ENCODE measurements at regions not wholly inside any gene's neighbourhood (a gene's known extent, or its start where the extent isn't known, plus 50 kb on each side); places are given as distances from the start of the nearest gene placed in this dataset.

- no peak for TF ChIP-seq CTCF (IDR thresholded peaks at IDR 0.05)
- no peak for TF ChIP-seq POLR2AphosphoS5 (IDR thresholded peaks at IDR 0.05)
- no peak for TF ChIP-seq POLR2A (IDR thresholded peaks at IDR 0.05)
Observed at GRCh38 chr3:72319194-72320094, 528.8 kb downstream of the SHQ1 start.

All from transverse colon (tissue), 4 donors.